IMR-90 (cell line): ENCODE measurements at regions not wholly inside any gene's neighbourhood (a gene's known extent, or its start where the extent isn't known, plus 50 kb on each side); places are given as distances from the start of the nearest gene placed in this dataset.

Experiments
- ATAC-seq: fragments of 200-7000 bp; cut with Tn5 transposase; 2 replicates; pipeline ENCODE4 v1.9.1; 2020; ENCODE audit warnings: low read depth, mild to moderate bottlenecking, moderate library complexity
- BruUV-seq: library from RNA; stranded (reverse); fragments of 400-500 nt; replicated peaks from 2 replicates; lab custom pipeline; 2021; lab: Mats Ljungman, UMichigan
- CTCF ChIA-PET: fragments of 300-600 bp; formaldehyde crosslinking; extraction: SDS; loops from one replicate; lab custom pipeline; 2021; ENCODE audit warnings: antibody characterized with exemption; lab: Yijun Ruan, JAX
- POLR2A ChIA-PET: fragments of 300-600 bp; sonication (Branson Sonifier 250); formaldehyde crosslinking; loops from one replicate; lab custom pipeline; 2022; ENCODE audit warnings: antibody characterized with exemption; ENCODE audit not compliant: unreplicated experiment; lab: Charles Lee
- DNase-seq: peaks from one replicate; pipeline ENCODE4 v3.0.0; 2013
- H2AFZ ChIP-seq: replicated peaks from 2 replicates; pipeline ENCODE3; 2013; ENCODE audit warnings: low read length, mild to moderate bottlenecking; ENCODE audit not compliant: poor library complexity
- H2AK5ac ChIP-seq: 2 replicates; pipeline ENCODE4 v1.6.1; 2013; ENCODE audit warnings: low read depth, low read length, inconsistent platforms
- H2AK9ac ChIP-seq: replicated peaks from 2 replicates; pipeline ENCODE3; 2013; ENCODE audit warnings: mild to moderate bottlenecking, low read depth, low read length, moderate library complexity; ENCODE audit not compliant: poor library complexity
- H2BK120ac ChIP-seq: 2 replicates; pipeline ENCODE4 v1.6.1; 2013; ENCODE audit warnings: low read depth, low read length, inconsistent platforms
- H2BK15ac ChIP-seq: 3 replicates; pipeline ENCODE4 v1.6.1; 2013; ENCODE audit warnings: low read depth, low read length, inconsistent platforms
- H2BK20ac ChIP-seq: 2 replicates; pipeline ENCODE4 v1.6.1; 2013; ENCODE audit warnings: low read depth, mild to moderate bottlenecking, inconsistent platforms, low read length, moderate library complexity
- H2BK5ac ChIP-seq: 2 replicates; pipeline ENCODE4 v1.6.1; 2013; ENCODE audit warnings: mild to moderate bottlenecking, low read depth, low read length, inconsistent platforms; ENCODE audit not compliant: poor library complexity, severe bottlenecking
- H3K14ac ChIP-seq: replicated peaks from 2 replicates; pipeline ENCODE4 v1.6.1; 2013; ENCODE audit warnings: low read depth, low read length, inconsistent platforms
- H3K18ac ChIP-seq: 2 replicates; pipeline ENCODE4 v1.6.1; 2013; ENCODE audit warnings: low read depth, low read length, control low read depth
- H3K23ac ChIP-seq: 2 replicates; pipeline ENCODE4 v1.6.1; 2013; ENCODE audit warnings: low read depth, low read length, inconsistent platforms
- H3K27ac ChIP-seq: 2 replicates; pipeline ENCODE4 v1.5.1; 2013; ENCODE audit warnings: mild to moderate bottlenecking, control low read depth, low read length; ENCODE audit not compliant: insufficient read depth
- H3K27me3 ChIP-seq: 2 replicates; pipeline ENCODE4 v1.6.1; 2013; ENCODE audit warnings: low read length; ENCODE audit not compliant: control insufficient read depth, insufficient read depth
- H3K36me3 ChIP-seq: 2 replicates; pipeline ENCODE4 v1.6.1; 2013; ENCODE audit warnings: low read length, mixed read lengths; ENCODE audit not compliant: control insufficient read depth, insufficient read depth
- H3K4ac ChIP-seq: 2 replicates; pipeline ENCODE4 v1.6.1; 2013; ENCODE audit warnings: low read depth, low read length, inconsistent platforms
- H3K4me1 ChIP-seq: 2 replicates; pipeline ENCODE4 v1.6.1; 2013; ENCODE audit warnings: low read length, mixed read lengths; ENCODE audit not compliant: control insufficient read depth, insufficient read depth
- H3K4me2 ChIP-seq: 2 replicates; pipeline ENCODE4 v1.6.1; 2013; ENCODE audit warnings: low read depth, mild to moderate bottlenecking, control low read depth, low read length, moderate library complexity
- H3K4me3 ChIP-seq: 2 replicates; pipeline ENCODE4 v1.5.1; 2013; ENCODE audit warnings: low read depth, mild to moderate bottlenecking, control low read depth, low read length, moderate library complexity; ENCODE audit not compliant: insufficient read depth
- H3K56ac ChIP-seq: 2 replicates; pipeline ENCODE4 v1.6.1; 2013; ENCODE audit warnings: low read length, inconsistent platforms; ENCODE audit not compliant: insufficient read depth; ENCODE audit errors: extremely low read depth
- H3K79me1 ChIP-seq, 2 experiments: 2 replicates each; pipeline ENCODE4 v1.6.1; 2013; ENCODE audit warnings: low read length in 2 of 2, inconsistent platforms in 1 of 2, low read depth in 1 of 2
- H3K9ac ChIP-seq: 2 replicates; pipeline ENCODE4 v1.6.1; 2013; ENCODE audit warnings: low read depth, low read length, control low read depth
- H3K9me1 ChIP-seq: 2 replicates; pipeline ENCODE4 v1.6.1; 2013; ENCODE audit warnings: low read length, inconsistent platforms; ENCODE audit not compliant: insufficient read depth
- H3K9me3 ChIP-seq: 2 replicates; pipeline ENCODE4 v1.6.1; 2013; ENCODE audit warnings: low read length; ENCODE audit not compliant: control insufficient read depth, insufficient read depth
- H4K20me1 ChIP-seq: 2 replicates; pipeline ENCODE4 v1.6.1; 2013; ENCODE audit warnings: low read length, inconsistent platforms; ENCODE audit not compliant: insufficient read depth
- H4K5ac ChIP-seq: 2 replicates; pipeline ENCODE4 v1.6.1; 2013; ENCODE audit warnings: mild to moderate bottlenecking, low read depth, low read length, control low read depth
- H4K8ac ChIP-seq, 2 experiments: 2 replicates each; pipeline ENCODE4 v1.6.1; 2013; ENCODE audit warnings: low read depth in 2 of 2, low read length in 2 of 2, control low read depth in 1 of 2, inconsistent platforms in 1 of 2
- H4K91ac ChIP-seq: 2 replicates; pipeline ENCODE4 v1.6.1; 2013; ENCODE audit warnings: low read depth, low read length, inconsistent platforms; ENCODE audit not compliant: insufficient read depth
- MAFK ChIP-seq: IDR thresholded peaks from 2 replicates; pipeline ENCODE4 v1.6.1; 2012; ENCODE audit warnings: low read depth, low read length, improper control_type of control experiment
- RFX5 ChIP-seq: IDR thresholded peaks from 2 replicates; pipeline ENCODE4 v1.8.0; 2012; ENCODE audit warnings: low read depth, mild to moderate bottlenecking, low read length, moderate library complexity
- WGBS, 2 experiments: methylation state at CpG; one replicate each; pipeline versions ENCODE4 v1.1.5 to v1.1.7; 2013; ENCODE audit warnings: missing lambda C conversion rate in 2 of 2; ENCODE audit not compliant: insufficient read length in 1 of 2; ENCODE audit errors: extremely low coverage in 2 of 2; 5-methylcytosine and 5-hydroxymethylcytosine counted together
- dilution Hi-C: fragments of 300-500 bp; cut with HindIII; formaldehyde crosslinking; loops from one replicate; pipeline ENCODE4 v1.14.3; 2018; ENCODE audit warnings: low sequenced_read_pairs; ENCODE audit not compliant: unreplicated experiment
- in situ Hi-C: fragments of 300-500 bp; cut with MboI; formaldehyde crosslinking; loops from 3 replicates; pipeline ENCODE4 v1.14.3; 2019; ENCODE audit warnings: low sequenced_read_pairs, inconsistent platforms, mixed read lengths
- intact Hi-C: fragments of 100-400 bp; cut with micrococcal nuclease; formaldehyde crosslinking; loops from 2 replicates; pipeline ENCODE4 v1.10.0; 2022

DNA sequence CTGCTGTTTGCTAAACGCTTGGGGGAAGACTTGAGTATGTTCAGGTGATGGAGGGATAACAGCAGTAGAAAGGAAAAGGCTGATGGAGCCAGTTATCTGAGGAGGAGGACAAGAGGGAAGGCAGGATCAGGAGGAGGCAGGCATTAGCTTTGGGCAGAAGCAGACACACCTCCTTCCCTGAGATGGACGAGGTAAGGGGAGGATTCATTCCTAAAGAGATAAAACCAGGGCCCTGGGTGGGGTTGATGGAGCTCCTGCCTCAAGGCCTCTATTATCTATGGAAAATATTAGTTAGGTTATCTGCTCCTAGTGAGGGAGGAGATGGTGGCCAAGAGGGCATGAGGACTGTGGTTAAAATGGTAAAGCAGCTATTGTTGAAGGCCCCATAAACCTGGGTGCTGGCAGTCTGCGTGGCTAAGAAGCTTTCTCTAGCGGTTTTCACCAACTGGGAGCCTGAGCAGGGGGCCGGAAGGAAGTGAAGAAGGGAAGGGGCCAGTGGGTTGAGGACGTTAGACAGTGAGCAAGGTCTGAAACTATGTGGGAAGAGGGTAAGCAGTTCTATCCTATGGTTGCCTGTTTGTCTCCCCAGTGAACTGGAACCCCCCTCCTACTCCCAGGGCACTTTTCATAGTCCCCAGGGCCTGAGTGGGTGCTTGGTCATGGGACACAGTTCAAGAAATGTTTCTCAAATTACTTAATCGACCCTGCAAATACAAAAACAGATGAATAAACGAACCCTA is 56.6 kb upstream of the HK2 start:
- Histone ChIP-seq H2BK20ac (no peak overlapping the region), H4K8ac (peak overlapping the region in 1 of 2 experiments; percentile 57; a peak in 1 of 4 replicates), H4K91ac (peak overlapping the region; percentile 36; the same call in 1 of the 2 replicates), H3K23ac (no peak overlapping the region), H2AK5ac (no peak overlapping the region), H3K4me2 (no peak overlapping the region), H3K36me3 (no peaks in the 10 kb centered on the region), H3K14ac (no peak overlapping the region), H3K9me1 (no peaks in the 10 kb centered on the region), H2BK5ac (no peak overlapping the region), H3K18ac (no peak overlapping the region), H3K9me3 (no peaks in the 10 kb centered on the region), H3K27me3 (peaks cover 2% of the 10 kb centered on the region; the same call in 1 of the 2 replicates), H3K56ac (no peak overlapping the region), H2BK15ac (no peak overlapping the region), H3K4ac (no peak overlapping the region), H2AK9ac (no peak overlapping the region), H4K20me1 (no peaks in the 10 kb centered on the region), H2AFZ (peak overlapping the region; percentile 62), H3K4me1 (peaks cover 5% of the 10 kb centered on the region), H3K27ac (no peak overlapping the region), H3K9ac (no peak overlapping the region), H3K4me3 (no peak overlapping the region), H2BK120ac (no peak overlapping the region), H3K79me1 (no peaks in the 10 kb centered on the region), H4K5ac (no peak overlapping the region)
- no TSS peak for BruUV-seq
- no peak for ATAC-seq
- dilution Hi-C loops: no loop called here
- no CpG with 5 or more reads among the region's 8 CpGs for WGBS, 2 experiments
- ChIA-PET CTCF (no interaction called here), POLR2A (interaction anchor here (0.6 kb wide), 1 partner anchor 16 kb away, joined by 3 read pairs; no protein-coding TSS in a partner anchor)
- TF ChIP-seq RFX5 (no peak), MAFK (no peak)
- DNase-seq: no peak
- in situ Hi-C loops: no loop called here
- intact Hi-C loops: no loop called here
